ENCODE measurements at regions not wholly inside any gene's neighbourhood (a gene's known extent, or its start where the extent isn't known, plus 50 kb on each side); places are given as distances from the start of the nearest gene placed in this dataset.

GRCh38 chr14:86038387-86039042 lies 508.6 kb downstream of the FLRT2 start:
- H3K4me3 ChIP-seq (ENCODE audit: low read depth, low read length), result no peak overlapping the region
- peak; percentile 39 for DNase-seq (ENCODE audit: low read depth)
- peak; percentile 69 for TF ChIP-seq CTCF (IDR thresholded peaks at IDR 0.05; ENCODE audit: insufficient read depth, low read depth, low read length, missing control alignments)

- H3K4me3 ChIP-seq (ENCODE audit: low read depth, low read length), result no peak overlapping the region
- DNase-seq (ENCODE audit: low read depth), result peak; percentile 9
- TF ChIP-seq CTCF (IDR thresholded peaks at IDR 0.05; ENCODE audit: insufficient read depth, low read depth, low read length, missing control alignments), result peak; percentile 48
These were observed 505.9 kb downstream of the FLRT2 start for GRCh38 chr14:86035882-86036281.

- TF ChIP-seq CTCF (IDR thresholded peaks at IDR 0.05; ENCODE audit: insufficient read depth, low read depth, low read length, missing control alignments), result no peak
- DNase-seq (ENCODE audit: low read depth), result no peak
- H3K4me3 ChIP-seq (ENCODE audit: low read depth, low read length), result no peak overlapping the region
These were observed 498.0 kb downstream of the FLRT2 start for GRCh38 chr14:86027990-86028389.

GRCh38 chr14:86027144-86027543 lies 497.2 kb downstream of the FLRT2 start:
- TF ChIP-seq CTCF (IDR thresholded peaks at IDR 0.05; ENCODE audit: insufficient read depth, low read depth, low read length, missing control alignments), result no peak
- DNase-seq (ENCODE audit: low read depth), result no peak
- no peak overlapping the region for H3K4me3 ChIP-seq (ENCODE audit: low read depth, low read length)

GRCh38 chr14:86022031-86022629 lies 492.2 kb downstream of the FLRT2 start:
- TF ChIP-seq CTCF (IDR thresholded peaks at IDR 0.05; ENCODE audit: insufficient read depth, low read depth, low read length, missing control alignments), result no peak
- DNase-seq (ENCODE audit: low read depth), result no peak

GRCh38 chr14:86020841-86021240 lies 490.9 kb downstream of the FLRT2 start:
- no peak for TF ChIP-seq CTCF (IDR thresholded peaks at IDR 0.05; ENCODE audit: insufficient read depth, low read depth, low read length, missing control alignments)
- H3K4me3 ChIP-seq (ENCODE audit: low read depth, low read length), result no peak overlapping the region
- no peak for DNase-seq (ENCODE audit: low read depth)

More at GRCh38 chr14:86022031-86022629, 492.2 kb downstream of the FLRT2 start:
- H3K4me3 ChIP-seq (ENCODE audit: low read depth, low read length), result no peak overlapping the region

- no peak for TF ChIP-seq CTCF (IDR thresholded peaks at IDR 0.05; ENCODE audit: insufficient read depth, low read depth, low read length, missing control alignments)
- no peak overlapping the region for H3K4me3 ChIP-seq (ENCODE audit: low read depth, low read length)
- no peak for DNase-seq (ENCODE audit: low read depth)
These were observed 486.0 kb downstream of the FLRT2 start for GRCh38 chr14:86015941-86016340.

Measured in GM12865 (cell line).